OCI-LY1 (cell line): ENCODE measurements at regions not wholly inside any gene's neighbourhood (a gene's known extent, or its start where the extent isn't known, plus 50 kb on each side); places are given as distances from the start of the nearest gene placed in this dataset.

ENCODE experiments used
- H2AFZ ChIP-seq: fragments of 200-600 bp; sonication (generic), shearing (Covaris generic); 2 replicates; pipeline ENCODE4 v1.6.0; 2014; ENCODE audit warnings: antibody characterized with exemption, mild to moderate bottlenecking, low read length
- H3F3A ChIP-seq: fragments of 200-600 bp; sonication (generic), shearing (Covaris generic); 2 replicates; pipeline ENCODE4 v1.6.0; 2014; ENCODE audit warnings: mild to moderate bottlenecking, antibody characterized with exemption, low read length, moderate library complexity; ENCODE audit not compliant: insufficient read depth
- H3K27ac ChIP-seq: fragments of 200-600 bp; sonication (generic); 2 replicates; pipeline ENCODE4 v1.5.1; 2014; ENCODE audit warnings: low read length, mixed run types, mild to moderate bottlenecking, low read depth; ENCODE audit not compliant: poor library complexity, severe bottlenecking
- H3K27me3 ChIP-seq: fragments of 200-600 bp; sonication (generic); 2 replicates; pipeline ENCODE4 v1.6.0; 2014; ENCODE audit warnings: antibody characterized with exemption, mild to moderate bottlenecking, low read length, moderate library complexity; ENCODE audit not compliant: insufficient read depth
- H3K36me3 ChIP-seq: fragments of 200-600 bp; sonication (generic); 2 replicates; pipeline ENCODE4 v1.6.1; 2014; ENCODE audit warnings: mild to moderate bottlenecking, antibody characterized with exemption, low read length, moderate library complexity, mixed read lengths; ENCODE audit not compliant: insufficient read depth
- H3K4me1 ChIP-seq: fragments of 200-600 bp; sonication (generic); 2 replicates; pipeline ENCODE4 v1.5.1; 2014; ENCODE audit warnings: mild to moderate bottlenecking, low read length, moderate library complexity; ENCODE audit not compliant: insufficient read depth, severe bottlenecking
- H3K4me2 ChIP-seq: fragments of 200-600 bp; sonication (generic), shearing (Covaris generic); 2 replicates; pipeline ENCODE4 v1.6.1; 2014; ENCODE audit warnings: low read length
- H3K4me3 ChIP-seq: fragments of 200-600 bp; sonication (generic); 2 replicates; pipeline ENCODE4 v1.5.1; 2014; ENCODE audit warnings: low read length, low read depth, mild to moderate bottlenecking, mixed read lengths; ENCODE audit not compliant: poor library complexity, severe bottlenecking
- H3K79me2 ChIP-seq: fragments of 200-600 bp; shearing (Covaris generic); 2 replicates; pipeline ENCODE4 v1.6.1; 2016; ENCODE audit warnings: mixed run types, low read length, mixed read lengths; ENCODE audit not compliant: insufficient read depth
- H3K9ac ChIP-seq: fragments of 200-600 bp; sonication (generic), shearing (Covaris generic); 2 replicates; pipeline ENCODE4 v1.6.1; 2014; ENCODE audit warnings: mild to moderate bottlenecking, low read length, mixed read lengths
- H3K9me2 ChIP-seq: fragments of 200-600 bp; sonication (generic), shearing (Covaris generic); 2 replicates; pipeline ENCODE4 v1.6.1; 2014; ENCODE audit warnings: low read depth, mild to moderate bottlenecking, low read length, mixed read lengths
- H3K9me3 ChIP-seq: fragments of 200-600 bp; shearing (Covaris generic); 2 replicates; pipeline ENCODE4 v1.6.1; 2014; ENCODE audit warnings: low read length, mixed read lengths
- H4K20me1 ChIP-seq: fragments of 200-600 bp; sonication (generic), shearing (Covaris generic); 2 replicates; pipeline ENCODE4 v1.6.0; 2016; ENCODE audit warnings: mild to moderate bottlenecking, low read length; ENCODE audit not compliant: insufficient read depth
- CTCF ChIP-seq: fragments of 200-600 bp; sonication (generic), shearing (Covaris generic); IDR thresholded peaks from 2 replicates; pipeline ENCODE4 v1.5.1; 2017; ENCODE audit warnings: mild to moderate bottlenecking, antibody characterized with exemption, low read length, moderate library complexity, mixed read lengths
- EZH2 ChIP-seq: fragments of 200-600 bp; sonication (generic), shearing (Covaris generic); IDR thresholded peaks from 2 replicates; pipeline ENCODE4 v1.8.0; 2017; ENCODE audit warnings: borderline replicate concordance, mixed run types, mild to moderate bottlenecking, antibody characterized with exemption, low read length, moderate library complexity, mixed read lengths

GRCh38 chr5:3801967-3802366 lies 206.3 kb downstream of the IRX1 start:
- Histone ChIP-seq H3K79me2 (no peaks in the 10 kb centered on the region), H3K4me2 (no peak overlapping the region), H3K9ac (no peak overlapping the region), H4K20me1 (no peaks in the 10 kb centered on the region), H3K4me3 (no peak overlapping the region), H3K36me3 (no peaks in the 10 kb centered on the region), H3K9me3 (no peaks in the 10 kb centered on the region), H3K27me3 (no peaks in the 10 kb centered on the region), H3K9me2 (no peaks in the 10 kb centered on the region), H3F3A (no peaks in the 10 kb centered on the region), H3K4me1 (no peaks in the 10 kb centered on the region), H3K27ac (no peak overlapping the region), H2AFZ (no peak overlapping the region)
- no peak for TF ChIP-seq EZH2
- TF ChIP-seq CTCF = no peak

- H2AFZ ChIP-seq = no peak overlapping the region
- no peaks in the 10 kb centered on the region for H3K4me1 ChIP-seq
- H3K4me3 ChIP-seq = no peak overlapping the region
- no peaks in the 10 kb centered on the region for H3K9me2 ChIP-seq
- no peaks in the 10 kb centered on the region for H3K27me3 ChIP-seq
- H3K9ac ChIP-seq = no peak overlapping the region
- no peak for TF ChIP-seq EZH2
- H3K9me3 ChIP-seq = no peaks in the 10 kb centered on the region
- H3K36me3 ChIP-seq = no peaks in the 10 kb centered on the region
- H3F3A ChIP-seq = no peaks in the 10 kb centered on the region
- no peak overlapping the region for H3K4me2 ChIP-seq
- H4K20me1 ChIP-seq = no peaks in the 10 kb centered on the region
- no peak overlapping the region for H3K27ac ChIP-seq
- H3K79me2 ChIP-seq = no peaks in the 10 kb centered on the region
Observed at GRCh38 chr5:3809455-3809854, 213.8 kb downstream of the IRX1 start.

- no peak overlapping the region for H3K27ac ChIP-seq
- no peak overlapping the region for H2AFZ ChIP-seq
- no peaks in the 10 kb centered on the region for H3K9me2 ChIP-seq
- H3F3A ChIP-seq = no peaks in the 10 kb centered on the region
- TF ChIP-seq CTCF (no peak), EZH2 (no peak)
- H3K9me3 ChIP-seq = no peaks in the 10 kb centered on the region
- no peaks in the 10 kb centered on the region for H3K79me2 ChIP-seq
- no peaks in the 10 kb centered on the region for H4K20me1 ChIP-seq
- H3K4me3 ChIP-seq = no peak overlapping the region
- no peak overlapping the region for H3K9ac ChIP-seq
- H3K4me1 ChIP-seq = no peaks in the 10 kb centered on the region
- no peak overlapping the region for H3K4me2 ChIP-seq
- no peaks in the 10 kb centered on the region for H3K36me3 ChIP-seq
- H3K27me3 ChIP-seq = no peaks in the 10 kb centered on the region
Observed at GRCh38 chr5:3811116-3811515, 215.5 kb downstream of the IRX1 start.

- Histone ChIP-seq H3F3A (no peaks in the 10 kb centered on the region), H3K9ac (no peak overlapping the region), H3K4me2 (no peak overlapping the region), H3K9me2 (no peaks in the 10 kb centered on the region), H3K79me2 (no peaks in the 10 kb centered on the region), H3K27me3 (no peaks in the 10 kb centered on the region), H3K27ac (no peak overlapping the region), H2AFZ (no peak overlapping the region), H3K4me3 (no peak overlapping the region), H4K20me1 (no peaks in the 10 kb centered on the region), H3K4me1 (no peaks in the 10 kb centered on the region), H3K36me3 (no peaks in the 10 kb centered on the region), H3K9me3 (no peaks in the 10 kb centered on the region)
- TF ChIP-seq EZH2 = no peak
- TF ChIP-seq CTCF = no peak
Observed at GRCh38 chr5:3818624-3819023, 223.0 kb downstream of the IRX1 start.
